ENCODE measurements at regions not wholly inside any gene's neighbourhood (a gene's known extent, or its start where the extent isn't known, plus 50 kb on each side); places are given as distances from the start of the nearest gene placed in this dataset.

GRCh38 chr10:8158193-8159071 lies 103.9 kb downstream of the GATA3 start:
- no peak for TF ChIP-seq GATA3 (IDR thresholded peaks at IDR 0.05; ENCODE audit: low read depth, low read length)
- no peak for TF ChIP-seq GATA2 (IDR thresholded peaks at IDR 0.05; ENCODE audit: low read depth, low read length)

All from SH-SY5Y (cell line).